Gastrocnemius medialis (tissue), 4 donors: ENCODE measurements at regions not wholly inside any gene's neighbourhood (a gene's known extent, or its start where the extent isn't known, plus 50 kb on each side); places are given as distances from the start of the nearest gene placed in this dataset.

Source experiments
- ATAC-seq, 2 donors: fragments of 150-250 bp; one replicate each; pipeline ENCODE4 v1.9.1; 2016
- DNase-seq, 2 donors: peaks; one replicate each; pipeline ENCODE4 v3.0.0-alpha.2; 2019
- H3K27ac ChIP-seq, 4 donors: fragments of 200-600 bp; sonication (generic); 1 replicate in 1 of 4; 2 replicates in 3 of 4; pipeline ENCODE4 v1.5.1; 2016 to 2018; ENCODE audit warnings: mild to moderate bottlenecking in 2 of 4, moderate library complexity in 1 of 4
- H3K27me3 ChIP-seq, 3 donors: fragments of 200-600 bp; sonication (generic) in 2 of 3; 1 replicate in 1 of 3; 2 replicates in 2 of 3; pipeline versions ENCODE4 v1.5.1 to v1.6.0; 2016 to 2019; ENCODE audit warnings: mild to moderate bottlenecking in 1 of 3, moderate library complexity in 1 of 3
- H3K36me3 ChIP-seq, 2 donors: fragments of 200-600 bp; sonication (generic) in 1 of 2; one replicate each; pipeline ENCODE4 v1.5.1; 2017 to 2018
- H3K4me1 ChIP-seq, 2 donors: fragments of 200-600 bp; sonication (generic) in 1 of 2; one replicate each; pipeline ENCODE4 v1.5.1; 2016 to 2017; ENCODE audit warnings: mild to moderate bottlenecking in 2 of 2
- H3K4me3 ChIP-seq, 4 donors: fragments of 200-600 bp; sonication (generic) in 3 of 4; 1 replicate in 1 of 4; 2 replicates in 3 of 4; pipeline ENCODE4 v1.5.1; 2016 to 2019; ENCODE audit warnings: mild to moderate bottlenecking in 2 of 4
- H3K9me3 ChIP-seq, 3 donors: fragments of 200-600 bp; sonication (generic) in 2 of 3; 1 replicate in 1 of 3; 2 replicates in 2 of 3; pipeline ENCODE4 v1.5.1; 2016 to 2019
- CTCF ChIP-seq, 5 experiments: fragments of 450-650 bp in 3 of 5; fragments of 200-600 bp in 2 of 5; sonication (generic) in 2 of 5; IDR thresholded peaks in 4 of 5; conservative IDR thresholded peaks in 1 of 5; 1 replicate in 4 of 5; 2 replicates in 1 of 5; pipeline ENCODE4 v1.5.1; 2016 to 2019; ENCODE audit warnings: antibody characterized with exemption in 5 of 5, mild to moderate bottlenecking in 3 of 5, moderate library complexity in 3 of 5
- POLR2A ChIP-seq, 2 donors: fragments of 450-650 bp; IDR thresholded peaks; one replicate each; pipeline ENCODE4 v1.6.1; 2017; ENCODE audit warnings: antibody characterized with exemption in 2 of 2, mild to moderate bottlenecking in 2 of 2, moderate library complexity in 2 of 2
- in situ Hi-C, 4 donors: fragments of 200-750 bp; cut with MboI; loops; one replicate each; pipeline versions ENCODE4 v1.15.0 to v1.8.0; 2017; ENCODE audit warnings: low sequenced_read_pairs in 4 of 4
- intact Hi-C: fragments of 100-400 bp; cut with DNase I; formaldehyde crosslinking; loops from one replicate; pipeline ENCODE4 v1.15.1; 2023; ENCODE audit warnings: low total_unique reads

GRCh38 chr2:203797712-203798111 lies 69.9 kb upstream of the CTLA4 start:
- Histone ChIP-seq H3K27ac (no peak overlapping the region), H3K36me3 (no peaks in the 10 kb centered on the region), H3K9me3 (peaks cover 0 to 5% (median 0%) of the 10 kb centered on the region in 3 donors), H3K4me3 (no peak overlapping the region), H3K27me3 (no peaks in the 10 kb centered on the region), H3K4me1 (no peaks in the 10 kb centered on the region)
- DNase-seq (no peak), ATAC-seq (no peak)
- intact Hi-C loops (no loop called here), in situ Hi-C loops (no loop called here)
- TF ChIP-seq CTCF (IDR thresholded peaks at IDR 0.05 in 4 of 5, conservative IDR thresholded peaks at IDR 0.05 in 1 of 5) (no peak), POLR2A (IDR thresholded peaks at IDR 0.05) (no peak)

GRCh38 chr2:203798296-203799087 lies 69.1 kb upstream of the CTLA4 start:
- Histone ChIP-seq H3K4me3 (no peak overlapping the region), H3K36me3 (no peaks in the 10 kb centered on the region), H3K9me3 (peaks cover 0 to 5% (median 0%) of the 10 kb centered on the region in 3 donors), H3K27me3 (no peaks in the 10 kb centered on the region), H3K4me1 (no peaks in the 10 kb centered on the region), H3K27ac (no peak overlapping the region)
- TF ChIP-seq POLR2A (IDR thresholded peaks at IDR 0.05) (no peak), CTCF (IDR thresholded peaks at IDR 0.05 in 4 of 5, conservative IDR thresholded peaks at IDR 0.05 in 1 of 5) (no peak)
- intact Hi-C loops, result no loop called here
- in situ Hi-C loops, result no loop called here
- ATAC-seq, result no peak
- DNase-seq, result no peak

- no peaks in the 10 kb centered on the region for H3K36me3 ChIP-seq
- DNase-seq (no peak), ATAC-seq (no peak)
- peaks cover 0 to 5% (median 0%) of the 10 kb centered on the region in 3 donors for H3K9me3 ChIP-seq
- H3K27me3 ChIP-seq, result no peaks in the 10 kb centered on the region
- in situ Hi-C loops (loop anchor here in 3 of 4 donors (10.0 to 25.0 kb wide), 3 partner anchors 305 to 563 kb away; partner anchors contain the start of gene CYP20A1 (in 2 of the 3)), intact Hi-C loops (no loop called here)
- no peak for TF ChIP-seq CTCF (IDR thresholded peaks at IDR 0.05 in 4 of 5, conservative IDR thresholded peaks at IDR 0.05 in 1 of 5)
- TF ChIP-seq POLR2A (IDR thresholded peaks at IDR 0.05), result no peak
- no peaks in the 10 kb centered on the region for H3K4me1 ChIP-seq
- H3K27ac ChIP-seq, result no peak overlapping the region
- no peak overlapping the region for H3K4me3 ChIP-seq
Observed at GRCh38 chr2:203799908-203800307, 67.7 kb upstream of the CTLA4 start.

GRCh38 chr2:203800783-203801182 lies 66.8 kb upstream of the CTLA4 start:
- intact Hi-C loops, result no loop called here
- H3K4me1 ChIP-seq, result no peaks in the 10 kb centered on the region
- in situ Hi-C loops, result loop anchor here in 3 of 4 donors (10.0 to 25.0 kb wide), 3 partner anchors 306 to 563 kb away; partner anchors contain the start of gene CYP20A1 (in 2 of the 3)

More at GRCh38 chr2:203800783-203801182, 66.8 kb upstream of the CTLA4 start:
- Histone ChIP-seq H3K4me3 (no peak overlapping the region), H3K9me3 (peaks cover 0 to 5% (median 0%) of the 10 kb centered on the region in 3 donors), H3K27me3 (no peaks in the 10 kb centered on the region), H3K36me3 (no peaks in the 10 kb centered on the region), H3K27ac (no peak overlapping the region)
- DNase-seq (no peak), ATAC-seq (no peak)
- TF ChIP-seq POLR2A (IDR thresholded peaks at IDR 0.05), result no peak
- TF ChIP-seq CTCF (IDR thresholded peaks at IDR 0.05 in 4 of 5, conservative IDR thresholded peaks at IDR 0.05 in 1 of 5), result no peak
